ENCODE measurements at regions not wholly inside any gene's neighbourhood (a gene's known extent, or its start where the extent isn't known, plus 50 kb on each side); places are given as distances from the start of the nearest gene placed in this dataset.

DNA sequence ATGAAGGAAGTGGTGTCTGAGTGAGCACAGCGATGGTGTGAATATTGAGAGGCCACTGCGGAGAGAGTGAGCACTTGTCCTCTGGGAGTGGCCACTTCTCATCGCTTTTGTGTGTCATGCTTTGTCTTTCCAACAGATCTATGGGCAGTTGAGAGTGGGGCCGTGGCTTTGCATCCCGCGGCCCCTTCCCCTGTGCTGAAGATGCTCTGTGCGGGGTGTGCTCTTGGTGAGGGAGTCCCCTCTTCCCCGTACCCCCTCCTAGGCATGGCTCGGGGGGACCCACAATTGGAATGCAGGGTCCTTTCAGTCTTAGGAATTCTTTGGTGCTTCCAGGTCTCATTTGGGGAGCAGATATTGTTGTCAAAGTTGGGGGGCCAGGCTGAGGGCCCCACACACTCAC lies 197.3 kb upstream of the WSCD1 start:
- TF ChIP-seq, protein P1, sequence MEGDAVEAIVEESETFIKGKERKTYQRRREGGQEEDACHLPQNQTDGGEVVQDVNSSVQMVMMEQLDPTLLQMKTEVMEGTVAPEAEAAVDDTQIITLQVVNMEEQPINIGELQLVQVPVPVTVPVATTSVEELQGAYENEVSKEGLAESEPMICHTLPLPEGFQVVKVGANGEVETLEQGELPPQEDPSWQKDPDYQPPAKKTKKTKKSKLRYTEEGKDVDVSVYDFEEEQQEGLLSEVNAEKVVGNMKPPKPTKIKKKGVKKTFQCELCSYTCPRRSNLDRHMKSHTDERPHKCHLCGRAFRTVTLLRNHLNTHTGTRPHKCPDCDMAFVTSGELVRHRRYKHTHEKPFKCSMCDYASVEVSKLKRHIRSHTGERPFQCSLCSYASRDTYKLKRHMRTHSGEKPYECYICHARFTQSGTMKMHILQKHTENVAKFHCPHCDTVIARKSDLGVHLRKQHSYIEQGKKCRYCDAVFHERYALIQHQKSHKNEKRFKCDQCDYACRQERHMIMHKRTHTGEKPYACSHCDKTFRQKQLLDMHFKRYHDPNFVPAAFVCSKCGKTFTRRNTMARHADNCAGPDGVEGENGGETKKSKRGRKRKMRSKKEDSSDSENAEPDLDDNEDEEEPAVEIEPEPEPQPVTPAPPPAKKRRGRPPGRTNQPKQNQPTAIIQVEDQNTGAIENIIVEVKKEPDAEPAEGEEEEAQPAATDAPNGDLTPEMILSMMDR (IDR thresholded peaks at IDR 0.05; ENCODE audit: borderline replicate concordance, extremely low read depth, low read length, poor library complexity, severe bottlenecking) = no peak
- TF ChIP-seq EZH2 (IDR thresholded peaks at IDR 0.05; ENCODE audit: borderline replicate concordance, low read depth, low read length, severe bottlenecking) = no peak
